Kidney (tissue), 13 donors: ENCODE measurements at regions not wholly inside any gene's neighbourhood (a gene's known extent, or its start where the extent isn't known, plus 50 kb on each side); places are given as distances from the start of the nearest gene placed in this dataset.

Experiments
- DNase-seq, 5 donors: peaks; one replicate each; pipeline ENCODE4 v3.0.0-alpha.2; 2013 to 2020
- FAIRE-seq: peaks from 2 replicates; lab custom pipeline; 2012; peaks lifted over from hg19 to GRCh38; lab: Jason Lieb, UNC
- H3K27ac ChIP-seq, 2 donors: one replicate each; pipeline ENCODE4 v1.7.0; 2013; ENCODE audit warnings: low read depth in 2 of 2, low read length in 2 of 2, inconsistent platforms in 1 of 2
- H3K27me3 ChIP-seq: one replicate; pipeline ENCODE4 v1.7.1; 2013; ENCODE audit warnings: low read length, inconsistent platforms; ENCODE audit not compliant: control insufficient read depth, insufficient read depth
- H3K36me3 ChIP-seq, 3 donors: one replicate each; pipeline versions ENCODE4 v1.7.0 to v1.7.1; 2013; ENCODE audit warnings: low read length in 3 of 3, control low read depth in 1 of 3, inconsistent platforms in 1 of 3; ENCODE audit not compliant: insufficient read depth in 3 of 3, control insufficient read depth in 2 of 3
- H3K4me1 ChIP-seq, 3 donors: one replicate each; pipeline versions ENCODE4 v1.7.0 to v1.7.1; 2013; ENCODE audit warnings: low read length in 3 of 3, inconsistent platforms in 1 of 3, low read depth in 1 of 3; ENCODE audit not compliant: control insufficient read depth in 2 of 3, insufficient read depth in 2 of 3
- H3K4me3 ChIP-seq, 3 donors: one replicate each; pipeline versions ENCODE4 v1.7.0 to v1.8.1; 2013; ENCODE audit warnings: low read length in 3 of 3, control low read depth in 1 of 3, inconsistent platforms in 1 of 3
- H3K9ac ChIP-seq, 3 donors: one replicate each; pipeline versions ENCODE4 v1.7.0 to v1.7.1; 2013; ENCODE audit warnings: low read length in 3 of 3, control low read depth in 1 of 3, inconsistent platforms in 1 of 3
- H3K9me3 ChIP-seq, 3 donors: one replicate each; pipeline versions ENCODE4 v1.7.0 to v1.7.1; 2013; ENCODE audit warnings: low read length in 3 of 3, control low read depth in 1 of 3, inconsistent platforms in 1 of 3; ENCODE audit not compliant: control insufficient read depth in 2 of 3, insufficient read depth in 1 of 3
- CTCF ChIP-seq: IDR thresholded peaks from 3 replicates; pipeline ENCODE4 v1.5.1; 2012; ENCODE audit warnings: mild to moderate bottlenecking, moderate library complexity, borderline replicate concordance; ENCODE audit not compliant: insufficient read depth; ENCODE audit errors: extremely low read depth
- intact Hi-C: fragments of 100-400 bp; cut with DNase I; formaldehyde crosslinking; loops from one replicate; pipeline ENCODE4 v1.11.1; 2022
- donor health status: control.
- donor health status: control.
- donor health status: control.
- donor health status: control.
- donor health status: control.
- donor health status: DM: yes; HTN: yes; CAD: no.
- donor health status: Normal renal cell carcinoma (clear cell type).

DNA sequence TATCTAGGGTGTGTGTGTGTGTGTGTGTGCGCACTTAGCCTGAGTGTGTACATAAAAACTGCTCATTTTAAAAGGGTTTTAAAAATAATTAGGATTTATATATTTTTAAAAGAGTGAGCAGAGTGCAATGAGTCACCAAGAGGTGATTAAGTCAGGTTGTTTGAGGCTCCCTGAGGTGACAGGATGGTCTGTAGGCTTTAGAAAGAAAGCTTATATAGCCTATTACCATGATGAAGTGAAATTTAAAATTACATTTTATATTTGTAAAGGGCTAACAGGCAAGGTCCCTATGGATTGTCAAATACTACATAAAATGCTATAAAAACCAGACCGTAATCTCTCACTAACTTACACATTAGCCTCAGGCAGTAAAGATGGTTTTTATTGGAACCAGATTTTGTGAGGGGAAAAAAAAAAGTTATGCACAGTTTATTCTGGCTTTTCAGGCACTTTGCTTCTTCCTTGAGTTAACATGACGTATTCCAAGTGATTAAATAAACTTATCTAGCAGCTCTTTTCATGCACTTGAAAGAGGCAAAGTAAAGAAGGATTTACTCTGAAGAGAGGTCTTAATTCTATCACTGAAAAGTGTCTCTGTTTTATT lies 711.7 kb upstream of the PTBP2 start:
- FAIRE-seq, result no peak

DNA sequence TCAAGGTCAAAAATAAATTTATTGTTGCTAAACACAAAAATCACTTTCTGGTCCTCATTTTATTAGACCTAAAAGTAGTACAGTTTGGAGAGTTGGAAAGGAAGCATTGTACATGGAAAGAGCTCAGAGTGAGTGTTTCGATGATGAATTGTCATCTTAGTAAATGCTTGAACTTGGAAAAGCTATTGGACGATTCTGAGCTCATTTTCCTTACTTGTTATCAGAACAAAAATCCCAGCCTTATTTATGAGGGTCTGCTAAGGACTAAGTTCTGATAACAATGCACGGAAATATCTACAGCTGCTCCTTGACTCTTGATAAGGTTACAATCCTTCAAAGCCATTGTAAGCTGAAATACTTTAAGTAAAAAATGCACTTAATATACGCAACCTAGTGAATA lies 710.0 kb upstream of the PTBP2 start:
- no peaks in the 10 kb centered on the region for H3K4me1 ChIP-seq
- TF ChIP-seq CTCF, result no peak
- no peaks in the 10 kb centered on the region for H3K27me3 ChIP-seq
- H3K4me3 ChIP-seq, result no peak overlapping the region
- FAIRE-seq (no peak), DNase-seq (peak in 2 of 5 donors; percentile 3 to 16)
- no peaks in the 10 kb centered on the region for H3K9me3 ChIP-seq
- H3K36me3 ChIP-seq, result no peaks in the 10 kb centered on the region
- no peak overlapping the region for H3K9ac ChIP-seq
- no peak overlapping the region for H3K27ac ChIP-seq
- intact Hi-C loops, result no loop called here

More for the DNA sequence above, 711.7 kb upstream of the PTBP2 start:
- Histone ChIP-seq H3K4me1 (no peaks in the 10 kb centered on the region), H3K4me3 (no peak overlapping the region), H3K9me3 (no peaks in the 10 kb centered on the region), H3K9ac (no peak overlapping the region), H3K36me3 (no peaks in the 10 kb centered on the region), H3K27ac (no peak overlapping the region), H3K27me3 (no peaks in the 10 kb centered on the region)
- intact Hi-C loops, result no loop called here
- DNase-seq, result peak in 2 of 5 donors; percentile 2 to 34
- TF ChIP-seq CTCF, result no peak

DNA sequence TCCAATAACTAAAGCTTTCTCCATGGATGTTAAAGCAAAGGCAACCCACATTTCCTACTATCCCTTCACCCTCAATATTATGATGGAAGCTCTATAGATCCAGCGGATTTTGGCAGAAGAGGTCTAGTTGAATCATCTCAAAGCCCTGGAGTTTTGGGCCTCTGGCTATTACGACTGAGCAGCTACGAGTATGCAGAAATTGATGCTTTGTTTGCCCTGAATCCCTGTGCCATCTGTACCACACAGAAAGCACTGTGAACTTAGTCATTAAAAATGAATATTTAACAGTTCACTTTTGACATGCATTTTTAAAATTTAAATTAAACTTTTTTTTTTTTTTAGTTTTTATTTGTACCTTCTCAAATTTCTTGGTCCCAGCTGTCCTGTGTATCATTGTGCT lies 705.4 kb upstream of the PTBP2 start:
- Histone ChIP-seq H3K9me3 (no peaks in the 10 kb centered on the region), H3K27ac (no peak overlapping the region), H3K36me3 (no peaks in the 10 kb centered on the region), H3K9ac (no peak overlapping the region), H3K4me3 (no peak overlapping the region), H3K27me3 (no peaks in the 10 kb centered on the region), H3K4me1 (no peaks in the 10 kb centered on the region)
- DNase-seq, result no peak
- TF ChIP-seq CTCF, result no peak
- FAIRE-seq, result no peak
- intact Hi-C loops, result no loop called here

DNA sequence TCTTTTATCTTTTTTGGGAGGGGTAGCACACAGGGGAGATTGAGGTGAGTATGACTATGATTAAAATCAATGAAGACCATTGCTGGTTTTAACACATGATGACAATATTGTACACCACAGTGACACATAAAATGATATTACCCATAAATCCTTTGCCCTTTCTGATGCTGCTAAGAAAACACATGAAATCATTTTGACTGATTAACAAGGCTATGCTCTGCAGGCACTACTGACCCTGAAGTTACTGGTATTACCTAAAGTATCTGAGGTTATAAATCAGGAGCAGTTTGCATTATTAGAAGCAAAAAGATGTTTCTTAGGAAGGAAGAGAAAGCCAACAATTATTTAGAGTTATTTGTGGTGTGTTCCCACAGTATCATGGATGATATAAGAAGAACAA lies 701.2 kb upstream of the PTBP2 start:
- Histone ChIP-seq H3K9ac (no peak overlapping the region), H3K4me1 (no peaks in the 10 kb centered on the region), H3K27ac (no peak overlapping the region), H3K4me3 (no peak overlapping the region), H3K9me3 (no peaks in the 10 kb centered on the region), H3K27me3 (no peaks in the 10 kb centered on the region), H3K36me3 (no peaks in the 10 kb centered on the region)
- intact Hi-C loops, result no loop called here
- FAIRE-seq (no peak), DNase-seq (no peak)
- TF ChIP-seq CTCF, result no peak
